NB4 (cell line): ENCODE measurements at regions not wholly inside any gene's neighbourhood (a gene's known extent, or its start where the extent isn't known, plus 50 kb on each side); places are given as distances from the start of the nearest gene placed in this dataset.

Experiments used
- CTCF ChIP-seq: IDR thresholded peaks from one replicate; pipeline ENCODE4 v1.5.1; 2012; ENCODE audit warnings: low read depth, low read length
- MAX ChIP-seq: IDR thresholded peaks from 2 replicates; pipeline ENCODE4 v1.6.1; 2011; ENCODE audit warnings: low read depth, low read length
- POLR2A ChIP-seq: IDR thresholded peaks from 2 replicates; pipeline ENCODE4 v1.6.1; 2011; ENCODE audit warnings: mild to moderate bottlenecking; ENCODE audit not compliant: insufficient read length; ENCODE audit errors: extremely low read depth

GRCh38 chr4:107453987-107454386 lies 266.0 kb downstream of the PAPSS1 start:
- no peak for TF ChIP-seq CTCF
- TF ChIP-seq MAX = no peak
- TF ChIP-seq POLR2A = no peak
